Stimulated activated CD4-positive, alpha-beta T cell treated with anti-CD3 and anti-CD28 coated beads, Interleukin-4, amount 100 ng/mL, for 4 hours (primary cell): ENCODE measurements at regions not wholly inside any gene's neighbourhood (a gene's known extent, or its start where the extent isn't known, plus 50 kb on each side); places are given as distances from the start of the nearest gene placed in this dataset.

Experiments
- DNase-seq, 2 experiments: peaks; one replicate each; pipeline ENCODE4 v3.0.0-alpha.2; 2020

- no peak for DNase-seq
Measured at GRCh38 chr11:36730761-36731160, 132.7 kb upstream of the RAG2 start.

GRCh38 chr11:36729825-36730224, 131.8 kb upstream of the RAG2 start:
- no peak for DNase-seq

- no peak for DNase-seq
Measured at GRCh38 chr11:36726420-36726819, 128.4 kb upstream of the RAG2 start.

- DNase-seq, result no peak
Measured at GRCh38 chr11:36724742-36725385, 126.8 kb upstream of the RAG2 start.

GRCh38 chr11:36722421-36722820, 124.4 kb upstream of the RAG2 start:
- DNase-seq, result no peak

GRCh38 chr11:36719358-36720107, 121.5 kb upstream of the RAG2 start:
- DNase-seq, result no peak

- DNase-seq, result no peak
Measured at GRCh38 chr11:36718451-36718850, 120.4 kb upstream of the RAG2 start.

GRCh38 chr11:36713715-36714114, 115.7 kb upstream of the RAG2 start:
- no peak for DNase-seq

GRCh38 chr11:36711104-36711825, 113.2 kb upstream of the RAG2 start:
- no peak for DNase-seq
